Heart left ventricle (tissue), 16 donors: ENCODE measurements at regions not wholly inside any gene's neighbourhood (a gene's known extent, or its start where the extent isn't known, plus 50 kb on each side); places are given as distances from the start of the nearest gene placed in this dataset.

Experiments used
- ATAC-seq, 4 donors: fragments of 200-7000 bp; cut with Tn5 transposase; one replicate each; pipeline ENCODE4 v1.9.1; 2020 to 2022; ENCODE audit warnings: moderate library complexity in 4 of 4, mild to moderate bottlenecking in 3 of 4, moderate number of reproducible peaks in 1 of 4
- DNase-seq, 5 donors: peaks; one replicate each; pipeline ENCODE4 v3.0.0-alpha.2; 2020
- H3K27ac ChIP-seq, 12 donors: fragments of 200-600 bp; sonication (generic) in 4 of 12; one replicate each; pipeline versions ENCODE4 v1.5.0 to v1.8.0; 2016 to 2022; ENCODE audit warnings: mild to moderate bottlenecking in 2 of 12
- H3K27me3 ChIP-seq, 9 donors: fragments of 200-600 bp; sonication (generic) in 2 of 9; one replicate each; pipeline versions ENCODE4 v1.5.1 to v1.8.0; 2016 to 2022; ENCODE audit warnings: mild to moderate bottlenecking in 3 of 9
- H3K36me3 ChIP-seq, 9 donors: fragments of 200-600 bp; sonication (generic) in 2 of 9; one replicate each; pipeline versions ENCODE4 v1.5.0 to v1.8.0; 2018 to 2022; ENCODE audit warnings: mild to moderate bottlenecking in 2 of 9
- H3K4me1 ChIP-seq, 12 donors: fragments of 200-600 bp; sonication (generic) in 4 of 12; one replicate each; pipeline versions ENCODE4 v1.5.0 to v1.8.0; 2016 to 2022; ENCODE audit warnings: mild to moderate bottlenecking in 3 of 12
- H3K4me3 ChIP-seq, 12 donors: fragments of 200-600 bp; sonication (generic) in 4 of 12; one replicate each; pipeline versions ENCODE4 v1.5.0 to v1.8.0; 2017 to 2022; ENCODE audit warnings: mild to moderate bottlenecking in 9 of 12, moderate library complexity in 4 of 12
- H3K9me3 ChIP-seq, 12 donors: fragments of 200-600 bp; sonication (generic) in 4 of 12; one replicate each; pipeline versions ENCODE4 v1.5.0 to v1.8.0; 2016 to 2022; ENCODE audit warnings: mild to moderate bottlenecking in 1 of 12
- POLR2A ChIP-seq, 2 donors: fragments of 450-650 bp; IDR thresholded peaks; one replicate each; pipeline ENCODE4 v1.6.1; 2017; ENCODE audit warnings: antibody characterized with exemption in 2 of 2, mild to moderate bottlenecking in 2 of 2, moderate library complexity in 2 of 2
- WGBS, 4 donors: extraction: QIAGEN DNeasy Blood & Tissue Kit in 2 of 4; methylation state at CpG; one replicate each; pipeline versions ENCODE4 v1.1.5 to v1.1.7; 2013 to 2018; 5-methylcytosine and 5-hydroxymethylcytosine counted together
- intact Hi-C, 10 donors: fragments of 100-400 bp; cut with DNase I; formaldehyde crosslinking; loops; one replicate each; pipeline versions ENCODE4 v1.11.1 to v1.14.2; 2022
- TF ChIP-seq, protein P1 (sequence below), 12 donors: fragments of 200-600 bp; sonication (generic) in 4 of 12; IDR thresholded peaks; one replicate each; pipeline versions ENCODE4 v1.5.0 to v1.8.0; 2018 to 2022; ENCODE audit warnings: antibody characterized with exemption in 12 of 12, mild to moderate bottlenecking in 5 of 12
- donor health status: ischemic (EF 13 %, LVEDD 7.1; RV severe dilation, severe dysfunction).
- donor health status: healthy with polysubstance abuse.
- donor health status: DM: no; HTN: yes; CAD: no.
- donor health status: DM: no; HTN: no; CAD: no.
- donor health status: ischemic (EF 25% LVEDD 6.9; RV normal size, moderate dysfunction).
- donor health status: ischemic (EF 25% LVEDD 5.7; RV mildly dilated, moderate dysfunction).
- donor health status: healthy.
- donor health status: DM: yes; HTN: yes; CAD: no.
- donor health status: ischemic (EF 35%, LVEDD 5.7; RV mildly dilated, moderate dysfunction).
- donor health status: nonischemic (EF 11% LVEDD 7.7; RV severe dilation, severe dysfunction).
- donor health status: DM: yes; HTN: yes; CAD: no.
- donor health status: PGD.
- donor health status: ischemic (EF 29% LVEDD 5.4; RV normal size, mild dysfunction).
- donor health status: nonischemic (EF 23%, LVEDD 6.1; RV moderate dilation, normal function).

DNA sequence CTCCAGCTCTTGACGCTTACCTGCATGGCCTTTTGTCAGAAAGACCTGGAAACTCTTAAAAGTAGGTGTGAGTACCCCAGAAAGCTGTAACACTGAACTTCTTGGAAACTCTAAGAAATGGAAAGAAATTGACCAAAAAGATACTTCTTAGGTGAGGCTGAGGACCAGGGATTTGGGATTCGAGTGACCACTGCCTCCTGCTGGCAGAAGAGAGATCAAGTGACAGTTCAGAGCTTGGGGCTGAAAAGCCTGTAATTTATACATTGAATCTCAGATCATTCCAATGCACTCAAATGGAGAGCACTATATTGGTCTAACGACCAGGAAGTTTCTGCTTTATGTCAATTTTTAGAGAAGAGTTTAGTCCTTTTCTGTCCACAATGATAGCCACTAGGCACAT lies 204.6 kb downstream of the PDGFRA start:
- intact Hi-C loops: loop anchor here in 4 of 10 donors (2.0 to 10.0 kb wide), 4 partner anchors 41 to 111 kb away; no protein-coding TSS in a partner anchor
- ATAC-seq: no peak
- no peak overlapping the region for H3K4me3 ChIP-seq
- DNase-seq: no peak
- H3K4me1 ChIP-seq: no peaks in the 10 kb centered on the region
- 51 to 61% (median 54%) methylated on average over 3 of the region's 3 CpGs for WGBS, 4 donors
- H3K27ac ChIP-seq: no peak overlapping the region
- H3K27me3 ChIP-seq: no peaks in the 10 kb centered on the region
- no peaks in the 10 kb centered on the region for H3K9me3 ChIP-seq
- no peaks in the 10 kb centered on the region for H3K36me3 ChIP-seq
- no peak for TF ChIP-seq POLR2A (IDR thresholded peaks at IDR 0.05)
- TF ChIP-seq, protein P1, sequence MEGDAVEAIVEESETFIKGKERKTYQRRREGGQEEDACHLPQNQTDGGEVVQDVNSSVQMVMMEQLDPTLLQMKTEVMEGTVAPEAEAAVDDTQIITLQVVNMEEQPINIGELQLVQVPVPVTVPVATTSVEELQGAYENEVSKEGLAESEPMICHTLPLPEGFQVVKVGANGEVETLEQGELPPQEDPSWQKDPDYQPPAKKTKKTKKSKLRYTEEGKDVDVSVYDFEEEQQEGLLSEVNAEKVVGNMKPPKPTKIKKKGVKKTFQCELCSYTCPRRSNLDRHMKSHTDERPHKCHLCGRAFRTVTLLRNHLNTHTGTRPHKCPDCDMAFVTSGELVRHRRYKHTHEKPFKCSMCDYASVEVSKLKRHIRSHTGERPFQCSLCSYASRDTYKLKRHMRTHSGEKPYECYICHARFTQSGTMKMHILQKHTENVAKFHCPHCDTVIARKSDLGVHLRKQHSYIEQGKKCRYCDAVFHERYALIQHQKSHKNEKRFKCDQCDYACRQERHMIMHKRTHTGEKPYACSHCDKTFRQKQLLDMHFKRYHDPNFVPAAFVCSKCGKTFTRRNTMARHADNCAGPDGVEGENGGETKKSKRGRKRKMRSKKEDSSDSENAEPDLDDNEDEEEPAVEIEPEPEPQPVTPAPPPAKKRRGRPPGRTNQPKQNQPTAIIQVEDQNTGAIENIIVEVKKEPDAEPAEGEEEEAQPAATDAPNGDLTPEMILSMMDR (IDR thresholded peaks at IDR 0.05): peak; percentile 13 to 56 (median 36)

DNA sequence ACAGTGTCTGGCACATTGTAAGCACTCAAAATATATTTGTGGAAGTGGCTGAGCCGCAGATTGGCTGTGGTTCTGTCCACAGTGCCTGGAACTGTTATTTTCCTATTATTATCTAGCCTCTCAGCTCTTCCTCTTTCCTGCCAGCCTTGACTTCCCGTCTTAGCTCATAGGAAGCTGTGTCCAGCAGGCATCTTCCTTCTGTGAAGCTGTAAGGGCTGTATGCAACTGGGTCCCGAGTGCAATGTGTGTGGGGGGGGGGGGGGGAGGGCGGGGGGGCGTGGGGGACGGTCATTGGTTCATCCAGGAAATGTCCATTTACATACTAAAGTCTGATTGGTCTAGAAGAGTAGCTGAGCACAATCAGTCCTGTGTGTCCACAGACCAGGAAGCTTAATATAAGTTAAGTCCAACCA lies 210.7 kb downstream of the PDGFRA start:
- intact Hi-C loops: loop anchor here in 9 of 10 donors (1.0 to 10.0 kb wide), 9 partner anchors 55 to 517 kb away; no protein-coding TSS in a partner anchor
- WGBS, 4 donors: 17 to 29% (median 25%) methylated on average over 6 of the region's 6 CpGs
- peak overlapping the region in 8 of 12 donors; percentile 4 to 48 (median 27) for H3K4me3 ChIP-seq

DNA sequence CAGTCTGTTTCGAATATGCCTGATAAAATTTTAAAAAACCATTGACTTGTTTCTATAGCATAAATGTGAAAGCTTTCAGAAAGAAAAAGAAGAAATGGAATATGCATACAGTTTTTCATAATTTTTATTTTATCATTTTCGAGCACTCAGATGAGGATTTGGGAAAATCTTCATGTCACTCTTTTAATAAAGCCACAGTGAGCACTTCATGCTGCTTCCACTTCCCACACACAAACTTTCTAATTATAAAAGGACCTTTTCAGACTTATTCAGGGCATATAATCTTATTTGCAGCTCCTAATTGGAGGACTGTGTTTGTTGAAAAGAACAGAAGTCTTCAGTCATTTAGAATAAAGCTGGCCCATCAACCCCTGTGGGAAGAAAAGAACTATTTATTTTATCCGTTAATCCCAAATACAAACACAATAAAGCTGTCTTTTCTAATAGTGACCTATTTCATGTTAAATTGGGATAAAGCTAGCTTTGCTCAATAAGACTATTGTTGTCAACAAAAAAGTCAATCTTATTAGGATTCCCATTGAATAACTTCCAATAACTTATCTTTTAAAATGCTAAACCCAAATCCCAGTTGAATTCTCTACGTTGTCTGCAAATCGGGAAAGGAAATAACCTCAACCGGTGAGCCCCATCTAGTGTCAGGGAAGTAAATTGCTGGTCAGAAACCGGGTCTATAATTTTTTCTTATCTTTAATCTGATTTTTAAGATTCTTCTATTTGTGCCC lies 211.5 kb downstream of the PDGFRA start:
- H3K4me3 ChIP-seq: peak overlapping the region in 9 of 12 donors; percentile 4 to 48 (median 27)
- peaks cover 0 to 7% (median 0%) of the 10 kb centered on the region in 12 donors for H3K4me1 ChIP-seq
- peak overlapping the region in 9 of 12 donors; percentile 2 to 54 (median 33) for H3K27ac ChIP-seq
- intact Hi-C loops: loop anchor here in 8 of 10 donors (1.0 to 10.0 kb wide), 8 partner anchors 58 to 517 kb away; no protein-coding TSS in a partner anchor
- H3K36me3 ChIP-seq: no peaks in the 10 kb centered on the region
- no peak for DNase-seq
- H3K9me3 ChIP-seq: no peaks in the 10 kb centered on the region
- peak in 1 of 4 donors; percentile 57 for ATAC-seq
- H3K27me3 ChIP-seq: no peaks in the 10 kb centered on the region
- no peak for TF ChIP-seq POLR2A (IDR thresholded peaks at IDR 0.05)
- TF ChIP-seq, protein P1 (IDR thresholded peaks at IDR 0.05): peak; percentile 43 to 75 (median 66)
- WGBS, 4 donors: 20 to 26% (median 22%) methylated on average over 7 of the region's 7 CpGs

More for the DNA sequence above, 210.7 kb downstream of the PDGFRA start:
- H3K9me3 ChIP-seq: no peaks in the 10 kb centered on the region
- peak; percentile 58 to 96 (median 94) for ATAC-seq
- H3K4me1 ChIP-seq: peaks cover 0 to 7% (median 0%) of the 10 kb centered on the region in 12 donors
- H3K27me3 ChIP-seq: no peaks in the 10 kb centered on the region
- peak overlapping the region in 8 of 12 donors; percentile 2 to 54 (median 44) for H3K27ac ChIP-seq
- no peak for TF ChIP-seq POLR2A (IDR thresholded peaks at IDR 0.05)
- TF ChIP-seq, protein P1 (IDR thresholded peaks at IDR 0.05): no peak
- DNase-seq: peak in 4 of 5 donors; percentile 25 to 52 (median 38)
- H3K36me3 ChIP-seq: no peaks in the 10 kb centered on the region

DNA sequence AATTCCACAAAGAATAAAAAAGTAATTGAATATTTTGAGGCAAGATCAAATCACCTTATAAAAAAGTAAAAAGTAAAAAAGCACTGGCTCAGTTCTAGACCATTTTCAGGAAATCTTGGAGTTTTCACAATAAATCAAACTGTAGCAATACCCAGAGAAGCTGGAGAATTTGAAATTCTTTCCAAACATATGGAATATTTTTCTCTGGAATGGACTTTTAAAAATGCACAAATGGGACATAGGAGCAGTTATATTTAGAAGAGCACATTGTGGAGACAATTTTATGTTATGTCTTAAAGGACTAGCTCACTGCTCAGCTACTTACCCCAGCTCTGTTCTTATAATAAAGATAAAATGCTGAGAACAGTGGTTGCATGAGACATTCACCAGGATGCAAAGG lies 211.9 kb upstream of the KIT start:
- ATAC-seq (no peak), DNase-seq (no peak)
- peaks cover 0 to 15% (median 3%) of the 10 kb centered on the region in 12 donors for H3K9me3 ChIP-seq
- no peak overlapping the region for H3K27ac ChIP-seq
- H3K4me3 ChIP-seq: no peak overlapping the region
- H3K27me3 ChIP-seq: no peaks in the 10 kb centered on the region
- H3K4me1 ChIP-seq: peaks cover 0 to 2% (median 0%) of the 10 kb centered on the region in 12 donors
- no peaks in the 10 kb centered on the region for H3K36me3 ChIP-seq
- TF ChIP-seq POLR2A (IDR thresholded peaks at IDR 0.05): no peak
- TF ChIP-seq, protein P1 (IDR thresholded peaks at IDR 0.05): no peak
- intact Hi-C loops: loop anchor here in 1 of 10 donors (10.0 kb wide), 1 partner anchor 509 kb away; no protein-coding TSS in a partner anchor
